22Rv1 (cell line): ENCODE measurements at regions not wholly inside any gene's neighbourhood (a gene's known extent, or its start where the extent isn't known, plus 50 kb on each side); places are given as distances from the start of the nearest gene placed in this dataset.

Experiments
- ZFX ChIP-seq: fragments of 450-650 bp; IDR thresholded peaks from 2 replicates; pipeline ENCODE4 v1.6.1; 2017; ENCODE audit warnings: antibody characterized with exemption, borderline replicate concordance
- TF ChIP-seq, protein P1 (sequence below): fragments of 450-650 bp; IDR thresholded peaks from 2 replicates; pipeline ENCODE4 v1.5.1; 2017; ENCODE audit warnings: mild to moderate bottlenecking

DNA sequence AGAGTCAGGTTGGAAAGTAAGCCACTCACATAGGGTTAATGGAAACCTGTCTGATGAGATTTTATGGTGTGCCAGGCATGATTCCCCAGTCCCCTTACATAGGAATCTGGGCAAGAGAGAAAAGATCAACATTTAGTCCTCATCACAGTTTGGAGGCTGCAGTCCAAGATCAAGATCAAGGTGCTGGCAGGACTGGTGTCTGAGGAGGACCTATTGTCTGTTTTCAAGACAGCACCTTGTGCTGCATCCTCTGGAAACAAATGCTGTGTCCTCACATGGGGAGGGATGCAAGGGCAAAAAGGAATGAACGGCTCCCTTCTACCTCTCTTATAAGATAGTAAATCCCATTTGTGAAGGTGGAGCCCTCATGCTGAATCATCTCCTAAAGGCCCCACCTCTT is 244.8 kb upstream of the GALNT17 start:
- TF ChIP-seq, protein P1, sequence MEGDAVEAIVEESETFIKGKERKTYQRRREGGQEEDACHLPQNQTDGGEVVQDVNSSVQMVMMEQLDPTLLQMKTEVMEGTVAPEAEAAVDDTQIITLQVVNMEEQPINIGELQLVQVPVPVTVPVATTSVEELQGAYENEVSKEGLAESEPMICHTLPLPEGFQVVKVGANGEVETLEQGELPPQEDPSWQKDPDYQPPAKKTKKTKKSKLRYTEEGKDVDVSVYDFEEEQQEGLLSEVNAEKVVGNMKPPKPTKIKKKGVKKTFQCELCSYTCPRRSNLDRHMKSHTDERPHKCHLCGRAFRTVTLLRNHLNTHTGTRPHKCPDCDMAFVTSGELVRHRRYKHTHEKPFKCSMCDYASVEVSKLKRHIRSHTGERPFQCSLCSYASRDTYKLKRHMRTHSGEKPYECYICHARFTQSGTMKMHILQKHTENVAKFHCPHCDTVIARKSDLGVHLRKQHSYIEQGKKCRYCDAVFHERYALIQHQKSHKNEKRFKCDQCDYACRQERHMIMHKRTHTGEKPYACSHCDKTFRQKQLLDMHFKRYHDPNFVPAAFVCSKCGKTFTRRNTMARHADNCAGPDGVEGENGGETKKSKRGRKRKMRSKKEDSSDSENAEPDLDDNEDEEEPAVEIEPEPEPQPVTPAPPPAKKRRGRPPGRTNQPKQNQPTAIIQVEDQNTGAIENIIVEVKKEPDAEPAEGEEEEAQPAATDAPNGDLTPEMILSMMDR = no peak
- no peak for TF ChIP-seq ZFX
